Mucosa of descending colon (tissue), 3 donors: ENCODE measurements at regions not wholly inside any gene's neighbourhood (a gene's known extent, or its start where the extent isn't known, plus 50 kb on each side); places are given as distances from the start of the nearest gene placed in this dataset.
"Not testable (repeated sequence)": the region's sequence is repeated elsewhere in the genome, so short reads cannot be mapped to it uniquely, and the experiment has no call there.

Experiments
- ATAC-seq: fragments of 200-7000 bp; cut with Tn5 transposase; one replicate; pipeline ENCODE4 v1.9.1; 2020; ENCODE audit warnings: mild to moderate bottlenecking, moderate library complexity
- DNase-seq, 3 donors: peaks; one replicate each; pipeline ENCODE4 v3.0.0-alpha.2; 2020
- H3K36me3 ChIP-seq: fragments of 200-600 bp; one replicate; pipeline ENCODE4 v1.8.0; 2021; ENCODE audit warnings: low read depth, mild to moderate bottlenecking
- H3K4me1 ChIP-seq: fragments of 200-600 bp; one replicate; pipeline ENCODE4 v1.8.0; 2021; ENCODE audit warnings: low read depth, mild to moderate bottlenecking
- H3K4me3 ChIP-seq: fragments of 200-600 bp; one replicate; pipeline ENCODE4 v1.8.0; 2021; ENCODE audit warnings: mild to moderate bottlenecking
- H3K9me3 ChIP-seq: fragments of 200-600 bp; one replicate; pipeline ENCODE4 v1.8.0; 2021; ENCODE audit warnings: mild to moderate bottlenecking
- CTCF ChIP-seq: fragments of 200-600 bp; IDR thresholded peaks from one replicate; pipeline ENCODE4 v1.8.0; 2022; ENCODE audit warnings: antibody characterized with exemption, mild to moderate bottlenecking
- intact Hi-C, 2 donors: fragments of 100-400 bp; cut with DNase I in 1 of 2; cut with micrococcal nuclease in 1 of 2; formaldehyde crosslinking; loops; one replicate each; pipeline versions ENCODE4 v1.11.0 to v1.11.1; 2022; cut with DNase I, micrococcal nuclease
- donor health status: DM: no; HTN: no; CAD: no; lungs with moderate emphysema.
- donor health status: DM: no; HTN: no; CAD: no.
- donor health status: DM: no; HTN: yes; CAD: no.

- Histone ChIP-seq H3K9me3 (no peaks in the 10 kb centered on the region), H3K36me3 (no peaks in the 10 kb centered on the region), H3K4me3 (no peak overlapping the region), H3K4me1 (no peaks in the 10 kb centered on the region)
- TF ChIP-seq CTCF: no peak
- peak in 1 of 3 donors; percentile 60 for DNase-seq
- peak; percentile 83 for ATAC-seq
- intact Hi-C loops: no loop called here
Measured at GRCh38 chr6:11460001-11460668, 77.4 kb upstream of the TMEM170B start.

- intact Hi-C loops: no loop called here
Measured at GRCh38 chr6:11459079-11459610, 78.4 kb upstream of the TMEM170B start.

GRCh38 chr6:11458509-11458908 is 79.0 kb upstream of the TMEM170B start:
- Histone ChIP-seq H3K36me3 (no peaks in the 10 kb centered on the region), H3K9me3 (no peaks in the 10 kb centered on the region), H3K4me3 (no peak overlapping the region), H3K4me1 (no peaks in the 10 kb centered on the region)
- no peak for ATAC-seq
- DNase-seq: no peak
- intact Hi-C loops: no loop called here
- no peak for TF ChIP-seq CTCF

More at GRCh38 chr6:11459079-11459610, 78.4 kb upstream of the TMEM170B start:
- H3K36me3 ChIP-seq: no peaks in the 10 kb centered on the region
- no peak overlapping the region for H3K4me3 ChIP-seq
- no peaks in the 10 kb centered on the region for H3K4me1 ChIP-seq
- TF ChIP-seq CTCF: no peak
- ATAC-seq (no peak), DNase-seq (no peak)
- H3K9me3 ChIP-seq: no peaks in the 10 kb centered on the region

- ATAC-seq, H3K4me1 ChIP-seq, intact Hi-C loops, H3K36me3 ChIP-seq, H3K9me3 ChIP-seq, H3K4me3 ChIP-seq, DNase-seq: not testable (repeated sequence)
Measured at GRCh38 chr6:11457422-11457821, 80.1 kb upstream of the TMEM170B start.

GRCh38 chr6:11452106-11452505 is 85.4 kb upstream of the TMEM170B start:
- H3K4me3 ChIP-seq, DNase-seq, H3K36me3 ChIP-seq, ATAC-seq, intact Hi-C loops, H3K9me3 ChIP-seq, H3K4me1 ChIP-seq: not testable (repeated sequence)

GRCh38 chr6:11450037-11450436 is 87.5 kb upstream of the TMEM170B start:
- Histone ChIP-seq H3K4me3 (no peak overlapping the region), H3K9me3 (no peaks in the 10 kb centered on the region), H3K4me1 (no peaks in the 10 kb centered on the region), H3K36me3 (no peaks in the 10 kb centered on the region)
- ATAC-seq: no peak
- no peak for DNase-seq
- intact Hi-C loops: no loop called here
- no peak for TF ChIP-seq CTCF
